ENCODE measurements at regions not wholly inside any gene's neighbourhood (a gene's known extent, or its start where the extent isn't known, plus 50 kb on each side); places are given as distances from the start of the nearest gene placed in this dataset.

DNA sequence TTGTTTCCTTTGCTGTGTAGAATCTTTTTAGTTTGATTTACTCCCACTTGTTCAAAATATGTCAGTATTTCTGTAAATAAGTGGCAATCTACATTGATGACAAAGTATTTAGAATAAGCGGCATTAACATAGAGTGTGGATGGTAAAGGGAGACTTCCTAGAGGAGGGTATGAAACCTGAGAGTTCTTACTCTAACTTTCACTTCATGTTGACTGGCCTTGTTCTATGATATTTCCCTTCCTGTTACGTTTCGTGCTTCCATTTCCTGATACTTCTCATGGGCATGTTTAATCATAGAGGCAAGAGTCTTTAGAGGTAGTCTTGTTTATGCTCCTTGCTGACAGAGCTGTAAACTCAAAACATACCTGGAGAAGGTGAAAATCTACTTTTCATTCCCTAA is 408.9 kb downstream of the GLUD2 start:
- 71% methylated on average over 3 of the region's 3 CpGs for WGBS
- Histone ChIP-seq H3K9me3 (ENCODE audit: control insufficient read depth in 4 of 4, low read length in 3 of 4) (no peaks in the 10 kb centered on the region), H3K9ac (ENCODE audit: low read depth in 1 of 2, low read length in 2 of 2) (no peak overlapping the region), H3K36me3 (ENCODE audit: control insufficient read depth in 4 of 4, insufficient read depth in 3 of 4, low read depth in 1 of 4, low read length in 3 of 4) (no peaks in the 10 kb centered on the region), H3K27ac (ENCODE audit: low read depth in 1 of 2, low read length in 2 of 2) (no peak overlapping the region), H3K4me1 (ENCODE audit: control insufficient read depth in 4 of 4, insufficient read depth in 4 of 4, low read length in 3 of 4) (no peaks in the 10 kb centered on the region), H3K27me3 (ENCODE audit: control insufficient read depth in 4 of 4, insufficient read depth in 4 of 4, low read length in 3 of 4) (no peaks in the 10 kb centered on the region), H3K4me3 (ENCODE audit: low read depth in 1 of 3, low read length in 3 of 3) (no peak overlapping the region)
- DNase-seq (ENCODE audit: low spot score): no peak
- no peak for TF ChIP-seq RAD21 (IDR thresholded peaks at IDR 0.05)
- TF ChIP-seq, protein P1, sequence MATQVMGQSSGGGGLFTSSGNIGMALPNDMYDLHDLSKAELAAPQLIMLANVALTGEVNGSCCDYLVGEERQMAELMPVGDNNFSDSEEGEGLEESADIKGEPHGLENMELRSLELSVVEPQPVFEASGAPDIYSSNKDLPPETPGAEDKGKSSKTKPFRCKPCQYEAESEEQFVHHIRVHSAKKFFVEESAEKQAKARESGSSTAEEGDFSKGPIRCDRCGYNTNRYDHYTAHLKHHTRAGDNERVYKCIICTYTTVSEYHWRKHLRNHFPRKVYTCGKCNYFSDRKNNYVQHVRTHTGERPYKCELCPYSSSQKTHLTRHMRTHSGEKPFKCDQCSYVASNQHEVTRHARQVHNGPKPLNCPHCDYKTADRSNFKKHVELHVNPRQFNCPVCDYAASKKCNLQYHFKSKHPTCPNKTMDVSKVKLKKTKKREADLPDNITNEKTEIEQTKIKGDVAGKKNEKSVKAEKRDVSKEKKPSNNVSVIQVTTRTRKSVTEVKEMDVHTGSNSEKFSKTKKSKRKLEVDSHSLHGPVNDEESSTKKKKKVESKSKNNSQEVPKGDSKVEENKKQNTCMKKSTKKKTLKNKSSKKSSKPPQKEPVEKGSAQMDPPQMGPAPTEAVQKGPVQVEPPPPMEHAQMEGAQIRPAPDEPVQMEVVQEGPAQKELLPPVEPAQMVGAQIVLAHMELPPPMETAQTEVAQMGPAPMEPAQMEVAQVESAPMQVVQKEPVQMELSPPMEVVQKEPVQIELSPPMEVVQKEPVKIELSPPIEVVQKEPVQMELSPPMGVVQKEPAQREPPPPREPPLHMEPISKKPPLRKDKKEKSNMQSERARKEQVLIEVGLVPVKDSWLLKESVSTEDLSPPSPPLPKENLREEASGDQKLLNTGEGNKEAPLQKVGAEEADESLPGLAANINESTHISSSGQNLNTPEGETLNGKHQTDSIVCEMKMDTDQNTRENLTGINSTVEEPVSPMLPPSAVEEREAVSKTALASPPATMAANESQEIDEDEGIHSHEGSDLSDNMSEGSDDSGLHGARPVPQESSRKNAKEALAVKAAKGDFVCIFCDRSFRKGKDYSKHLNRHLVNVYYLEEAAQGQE (IDR thresholded peaks at IDR 0.05): no peak
- TF ChIP-seq TAF1 (conservative IDR thresholded peaks at IDR 0.05): no peak
- TF ChIP-seq, protein P2, sequence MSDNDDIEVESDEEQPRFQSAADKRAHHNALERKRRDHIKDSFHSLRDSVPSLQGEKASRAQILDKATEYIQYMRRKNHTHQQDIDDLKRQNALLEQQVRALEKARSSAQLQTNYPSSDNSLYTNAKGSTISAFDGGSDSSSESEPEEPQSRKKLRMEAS (IDR thresholded peaks at IDR 0.05): no peak
- no peak for TF ChIP-seq YY1 (IDR thresholded peaks at IDR 0.05)

DNA sequence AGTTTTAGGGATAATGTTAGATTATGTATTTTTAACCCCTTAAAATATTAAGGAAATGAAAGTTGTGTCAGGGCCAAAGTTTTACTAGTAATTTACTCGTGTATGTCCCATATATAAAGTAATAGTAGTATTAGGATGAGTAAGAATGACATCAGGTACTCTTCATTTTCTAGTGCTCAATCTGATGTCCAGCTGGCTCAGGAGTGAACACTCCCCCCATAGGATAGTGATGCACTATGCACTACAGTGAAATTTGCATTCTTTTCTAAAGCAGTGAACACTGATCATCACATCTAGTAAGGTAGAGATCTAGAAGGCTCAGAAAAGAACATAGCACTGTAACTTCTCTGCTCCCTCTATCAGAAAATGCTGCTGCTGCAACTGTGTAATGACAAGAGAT is 409.7 kb downstream of the GLUD2 start:
- H3K9ac ChIP-seq (ENCODE audit: low read depth in 1 of 2, low read length in 2 of 2): no peak overlapping the region
- TF ChIP-seq, protein P2 (IDR thresholded peaks at IDR 0.05): no peak
- TF ChIP-seq FOXA1 (IDR thresholded peaks at IDR 0.05) (no peak), JUND (IDR thresholded peaks at IDR 0.05) (no peak), HNF4A (conservative IDR thresholded peaks at IDR 0.05) (no peak), TAF1 (conservative IDR thresholded peaks at IDR 0.05) (no peak), HNF4G (IDR thresholded peaks at IDR 0.05) (no peak), NR2F2 (IDR thresholded peaks at IDR 0.05) (no peak), FOXA2 (IDR thresholded peaks at IDR 0.05) (no peak), EGR1 (IDR thresholded peaks at IDR 0.05; ENCODE audit: low read depth in 2 of 2) (no peak), RAD21 (IDR thresholded peaks at IDR 0.05) (no peak), YY1 (IDR thresholded peaks at IDR 0.05) (no peak), GABPA (IDR thresholded peaks at IDR 0.05 in 1 of 2, conservative IDR thresholded peaks at IDR 0.05 in 1 of 2) (no peak), SP1 (IDR thresholded peaks at IDR 0.05) (no peak), RXRA (IDR thresholded peaks at IDR 0.05) (no peak)
- TF ChIP-seq, protein P3, sequence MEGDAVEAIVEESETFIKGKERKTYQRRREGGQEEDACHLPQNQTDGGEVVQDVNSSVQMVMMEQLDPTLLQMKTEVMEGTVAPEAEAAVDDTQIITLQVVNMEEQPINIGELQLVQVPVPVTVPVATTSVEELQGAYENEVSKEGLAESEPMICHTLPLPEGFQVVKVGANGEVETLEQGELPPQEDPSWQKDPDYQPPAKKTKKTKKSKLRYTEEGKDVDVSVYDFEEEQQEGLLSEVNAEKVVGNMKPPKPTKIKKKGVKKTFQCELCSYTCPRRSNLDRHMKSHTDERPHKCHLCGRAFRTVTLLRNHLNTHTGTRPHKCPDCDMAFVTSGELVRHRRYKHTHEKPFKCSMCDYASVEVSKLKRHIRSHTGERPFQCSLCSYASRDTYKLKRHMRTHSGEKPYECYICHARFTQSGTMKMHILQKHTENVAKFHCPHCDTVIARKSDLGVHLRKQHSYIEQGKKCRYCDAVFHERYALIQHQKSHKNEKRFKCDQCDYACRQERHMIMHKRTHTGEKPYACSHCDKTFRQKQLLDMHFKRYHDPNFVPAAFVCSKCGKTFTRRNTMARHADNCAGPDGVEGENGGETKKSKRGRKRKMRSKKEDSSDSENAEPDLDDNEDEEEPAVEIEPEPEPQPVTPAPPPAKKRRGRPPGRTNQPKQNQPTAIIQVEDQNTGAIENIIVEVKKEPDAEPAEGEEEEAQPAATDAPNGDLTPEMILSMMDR (IDR thresholded peaks at IDR 0.05; ENCODE audit: low read depth, low read length, missing input control): no peak
- TF ChIP-seq, protein P4, sequence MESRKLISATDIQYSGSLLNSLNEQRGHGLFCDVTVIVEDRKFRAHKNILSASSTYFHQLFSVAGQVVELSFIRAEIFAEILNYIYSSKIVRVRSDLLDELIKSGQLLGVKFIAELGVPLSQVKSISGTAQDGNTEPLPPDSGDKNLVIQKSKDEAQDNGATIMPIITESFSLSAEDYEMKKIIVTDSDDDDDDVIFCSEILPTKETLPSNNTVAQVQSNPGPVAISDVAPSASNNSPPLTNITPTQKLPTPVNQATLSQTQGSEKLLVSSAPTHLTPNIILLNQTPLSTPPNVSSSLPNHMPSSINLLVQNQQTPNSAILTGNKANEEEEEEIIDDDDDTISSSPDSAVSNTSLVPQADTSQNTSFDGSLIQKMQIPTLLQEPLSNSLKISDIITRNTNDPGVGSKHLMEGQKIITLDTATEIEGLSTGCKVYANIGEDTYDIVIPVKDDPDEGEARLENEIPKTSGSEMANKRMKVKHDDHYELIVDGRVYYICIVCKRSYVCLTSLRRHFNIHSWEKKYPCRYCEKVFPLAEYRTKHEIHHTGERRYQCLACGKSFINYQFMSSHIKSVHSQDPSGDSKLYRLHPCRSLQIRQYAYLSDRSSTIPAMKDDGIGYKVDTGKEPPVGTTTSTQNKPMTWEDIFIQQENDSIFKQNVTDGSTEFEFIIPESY (IDR thresholded peaks at IDR 0.05): no peak
- TF ChIP-seq, protein P5, sequence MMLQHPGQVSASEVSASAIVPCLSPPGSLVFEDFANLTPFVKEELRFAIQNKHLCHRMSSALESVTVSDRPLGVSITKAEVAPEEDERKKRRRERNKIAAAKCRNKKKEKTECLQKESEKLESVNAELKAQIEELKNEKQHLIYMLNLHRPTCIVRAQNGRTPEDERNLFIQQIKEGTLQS (IDR thresholded peaks at IDR 0.05): no peak
- TF ChIP-seq, protein P1 (IDR thresholded peaks at IDR 0.05): no peak
- no peaks in the 10 kb centered on the region for H3K36me3 ChIP-seq (ENCODE audit: control insufficient read depth in 4 of 4, insufficient read depth in 3 of 4, low read depth in 1 of 4, low read length in 3 of 4)
- no peak overlapping the region for H3K4me3 ChIP-seq (ENCODE audit: low read depth in 1 of 3, low read length in 3 of 3)
- H3K4me1 ChIP-seq (ENCODE audit: control insufficient read depth in 4 of 4, insufficient read depth in 4 of 4, low read length in 3 of 4): no peaks in the 10 kb centered on the region
- no peaks in the 10 kb centered on the region for H3K9me3 ChIP-seq (ENCODE audit: control insufficient read depth in 4 of 4, low read length in 3 of 4)
- WGBS: 70% methylated on average over 1 of the region's 1 CpG
- H3K27ac ChIP-seq (ENCODE audit: low read depth in 1 of 2, low read length in 2 of 2): no peak overlapping the region
- no peaks in the 10 kb centered on the region for H3K27me3 ChIP-seq (ENCODE audit: control insufficient read depth in 4 of 4, insufficient read depth in 4 of 4, low read length in 3 of 4)
- DNase-seq (ENCODE audit: low spot score): no peak
